SHP77 (cell line): ENCODE measurements at regions not wholly inside any gene's neighbourhood (a gene's known extent, or its start where the extent isn't known, plus 50 kb on each side); places are given as distances from the start of the nearest gene placed in this dataset.

Experiments used
- DNase-seq, 2 experiments: peaks; one replicate each; lab custom pipeline; 2025; lab: John Stamatoyannopoulos, UW

DNA sequence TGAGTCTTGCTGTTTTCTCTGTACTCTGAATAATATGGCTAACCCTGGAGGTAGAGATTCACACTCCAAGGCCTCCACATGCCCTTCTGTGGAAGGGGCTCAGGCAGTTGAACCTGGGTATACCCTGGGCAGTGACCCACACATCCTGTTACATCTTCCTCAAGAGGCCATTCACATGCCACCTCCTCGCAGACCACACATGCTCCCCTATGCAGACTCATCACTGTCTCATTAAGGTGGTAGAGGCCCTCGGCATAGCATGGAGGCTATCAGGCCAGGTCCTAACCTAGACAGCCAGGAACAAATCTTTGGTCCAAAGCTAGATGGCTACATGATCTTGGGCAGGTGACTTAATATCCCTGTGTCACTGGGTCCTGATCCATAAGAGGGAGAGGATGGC, 363.9 kb upstream of the ZNF507 start:
- DNase-seq = no peak

DNA sequence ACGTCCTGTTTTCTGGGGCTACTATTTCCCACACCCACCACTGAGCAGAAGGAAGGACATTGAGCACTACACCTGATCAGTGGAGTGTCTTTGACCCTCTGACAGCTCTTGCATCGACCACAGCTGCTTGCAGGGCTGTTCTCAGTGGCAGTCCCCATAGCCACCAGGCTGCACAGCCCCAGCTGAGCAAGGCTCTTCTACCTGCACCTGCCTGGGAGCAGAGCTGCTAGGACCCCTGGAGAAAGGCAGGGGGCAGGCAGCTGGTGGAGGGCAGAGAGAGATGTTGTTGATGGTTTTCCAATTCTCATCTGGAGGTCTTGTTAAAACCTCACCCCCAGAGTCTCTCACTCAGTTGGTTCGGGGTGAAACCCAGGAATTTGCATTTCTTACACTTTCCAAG, 361.8 kb upstream of the ZNF507 start:
- no peak for DNase-seq

GRCh38 chr19:31985001-31985605, 360.3 kb upstream of the ZNF507 start:
- DNase-seq = no peak

DNA sequence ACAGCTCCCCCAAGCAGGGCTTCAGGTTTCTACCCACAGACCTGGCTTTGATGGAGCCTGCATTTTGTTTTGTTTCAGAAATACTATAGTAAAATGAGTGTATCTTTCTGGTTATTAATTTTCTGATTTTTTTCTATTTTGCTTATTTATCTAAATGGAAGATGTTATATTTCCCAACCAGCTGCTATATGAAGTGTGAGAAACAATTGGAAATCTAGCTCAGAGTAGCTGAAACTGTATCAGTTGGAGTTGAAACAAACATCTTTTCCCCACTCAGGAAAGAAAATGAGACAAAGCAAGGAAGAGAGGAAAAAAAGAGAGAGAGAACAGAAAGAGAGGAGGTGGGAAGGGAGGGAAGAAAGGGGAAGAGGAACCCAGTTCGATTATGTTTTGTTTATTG, 358.5 kb upstream of the ZNF507 start:
- DNase-seq = no peak

GRCh38 chr19:31988256-31988655, 357.2 kb upstream of the ZNF507 start:
- no peak for DNase-seq

DNA sequence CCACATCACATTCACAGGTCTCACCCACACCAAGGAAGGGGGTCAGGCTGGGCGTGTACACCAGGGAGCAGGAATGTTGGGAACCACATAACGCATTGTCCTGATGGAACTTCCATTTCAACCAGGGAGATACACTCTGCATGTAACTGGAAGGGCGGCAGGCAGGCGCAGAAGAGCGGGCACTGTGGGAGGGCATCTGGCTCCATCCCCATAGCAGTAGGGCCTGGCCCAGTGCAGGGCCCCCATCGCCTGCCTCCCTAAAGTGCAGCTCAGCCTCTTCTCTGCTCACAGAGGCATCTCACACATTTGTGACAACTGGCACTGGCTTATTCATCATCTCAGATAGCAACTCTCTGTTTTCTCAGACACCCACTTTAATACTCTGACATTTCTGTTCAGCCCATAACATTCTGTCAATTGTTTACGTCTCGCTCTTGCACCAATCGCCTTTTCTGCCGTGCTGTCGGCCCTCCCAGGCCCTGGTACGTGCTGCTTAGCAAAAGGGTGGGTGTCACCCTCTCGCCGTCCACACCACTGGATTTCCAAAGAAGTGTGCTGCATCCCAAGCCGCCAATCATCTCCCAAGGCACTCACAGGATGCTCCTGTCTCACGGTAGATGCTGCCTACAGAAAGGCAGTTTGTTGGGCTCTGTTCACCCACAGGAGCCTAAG, 353.3 kb upstream of the ZNF507 start:
- no peak for DNase-seq

DNA sequence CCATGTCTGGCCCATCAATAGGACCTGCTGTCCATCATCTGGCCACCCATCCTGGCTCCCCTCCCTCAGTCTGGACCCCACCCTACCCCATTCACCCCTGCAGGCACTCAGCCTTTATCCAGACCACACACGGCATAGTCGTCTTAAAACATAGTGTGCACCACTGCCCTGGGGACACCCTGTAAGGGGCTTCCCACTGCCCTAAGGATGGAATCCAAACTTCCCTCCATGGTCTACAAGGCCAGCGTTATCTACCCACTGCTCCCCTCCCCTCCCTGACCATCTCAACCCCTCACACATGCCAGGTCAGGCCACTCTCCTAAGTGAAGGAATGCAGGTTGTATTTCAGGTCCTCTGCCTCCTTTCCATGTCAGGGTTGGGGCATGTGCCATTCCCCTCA, 352.7 kb upstream of the ZNF507 start:
- no peak for DNase-seq

DNA sequence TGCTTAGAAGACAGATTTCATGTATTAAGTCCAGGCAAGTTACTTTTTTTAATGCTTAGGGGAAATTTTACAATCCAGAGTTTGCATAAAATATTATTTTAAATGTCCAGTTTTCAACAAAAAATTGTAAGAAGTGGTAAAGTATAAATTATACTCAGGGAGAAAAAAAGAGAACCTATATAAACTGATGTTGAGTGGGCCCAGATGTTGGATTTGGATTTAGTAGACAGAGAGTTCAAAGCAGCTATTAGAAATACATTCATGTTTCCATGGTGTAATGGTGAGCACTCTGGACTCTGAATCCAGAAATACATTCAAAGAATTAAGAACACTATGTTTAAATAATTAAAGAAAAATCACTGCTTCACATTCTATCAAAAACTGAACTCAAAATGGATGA, 349.9 kb upstream of the ZNF507 start:
- no peak for DNase-seq

DNA sequence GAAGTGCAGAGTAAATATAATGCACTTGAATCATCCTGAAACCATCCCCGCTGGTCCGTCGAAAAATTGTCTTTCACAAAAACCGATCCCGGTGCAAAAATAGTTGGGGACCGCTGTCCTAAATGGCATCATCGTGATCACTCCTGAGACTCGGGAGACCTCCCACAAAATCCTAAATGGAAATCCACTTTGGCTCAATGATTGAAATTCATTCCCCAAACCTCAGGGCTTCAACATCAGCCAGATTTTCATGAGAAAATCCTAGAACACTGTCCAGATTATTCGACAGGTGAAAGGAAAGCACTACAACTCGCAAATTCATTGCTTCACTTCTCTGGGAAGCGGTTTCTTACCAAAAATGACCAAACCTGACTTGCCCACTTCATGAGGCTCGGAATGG, 335.3 kb upstream of the ZNF507 start:
- no peak for DNase-seq

DNA sequence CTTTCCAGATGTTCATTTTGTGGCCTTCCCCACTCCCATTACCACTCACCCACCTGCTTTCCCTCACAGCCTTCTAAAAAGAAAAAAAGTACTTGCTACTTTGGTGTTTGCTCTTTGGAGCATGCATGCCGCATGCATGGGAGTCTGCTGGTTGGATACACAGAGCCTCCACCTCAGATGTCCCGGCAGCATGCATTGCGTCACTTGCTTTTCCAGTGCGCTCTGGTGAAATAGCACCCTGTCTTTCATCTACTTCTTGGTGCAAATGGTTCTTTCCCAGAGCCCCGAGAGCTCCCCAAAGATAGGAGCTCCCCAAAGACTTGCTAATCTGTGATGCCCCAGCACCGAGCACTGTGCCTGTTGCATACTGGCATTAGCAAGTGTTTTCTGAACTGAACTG, 333.2 kb upstream of the ZNF507 start:
- DNase-seq = no peak

DNA sequence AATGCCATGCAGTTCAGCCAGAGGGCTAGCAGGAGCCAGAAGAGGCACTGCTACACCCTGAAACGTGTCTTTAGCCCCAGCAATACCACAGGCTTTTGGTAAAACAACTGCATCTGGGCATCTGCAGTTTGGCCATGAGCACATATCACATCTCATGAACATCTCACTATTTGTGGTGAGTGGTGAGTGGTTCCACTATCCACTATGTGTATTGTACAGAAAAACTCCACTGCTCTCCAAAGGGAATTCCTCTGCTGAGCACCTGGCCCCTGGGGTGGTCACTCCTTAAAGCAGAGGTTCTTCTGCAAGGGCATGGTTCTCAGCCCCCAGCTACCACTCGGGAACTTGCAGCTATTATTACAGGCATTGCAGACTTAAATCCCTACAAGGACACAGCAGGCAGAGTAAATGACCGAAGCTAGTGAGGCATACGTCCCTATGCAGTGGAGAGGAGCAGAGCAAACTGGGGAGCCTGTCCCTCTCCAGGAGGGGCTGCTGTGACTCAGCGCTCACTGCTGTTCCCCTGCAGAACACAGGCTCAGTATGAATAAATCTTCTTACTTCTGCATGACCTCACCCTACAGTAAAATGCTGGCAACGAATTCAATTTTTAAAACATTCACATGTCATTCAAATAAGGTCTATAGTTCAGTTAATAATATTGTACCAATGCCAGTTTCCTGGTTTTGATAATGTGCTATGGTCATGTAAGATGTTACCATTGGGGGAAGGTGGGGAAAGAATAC, 332.4 kb upstream of the ZNF507 start:
- no peak for DNase-seq

DNA sequence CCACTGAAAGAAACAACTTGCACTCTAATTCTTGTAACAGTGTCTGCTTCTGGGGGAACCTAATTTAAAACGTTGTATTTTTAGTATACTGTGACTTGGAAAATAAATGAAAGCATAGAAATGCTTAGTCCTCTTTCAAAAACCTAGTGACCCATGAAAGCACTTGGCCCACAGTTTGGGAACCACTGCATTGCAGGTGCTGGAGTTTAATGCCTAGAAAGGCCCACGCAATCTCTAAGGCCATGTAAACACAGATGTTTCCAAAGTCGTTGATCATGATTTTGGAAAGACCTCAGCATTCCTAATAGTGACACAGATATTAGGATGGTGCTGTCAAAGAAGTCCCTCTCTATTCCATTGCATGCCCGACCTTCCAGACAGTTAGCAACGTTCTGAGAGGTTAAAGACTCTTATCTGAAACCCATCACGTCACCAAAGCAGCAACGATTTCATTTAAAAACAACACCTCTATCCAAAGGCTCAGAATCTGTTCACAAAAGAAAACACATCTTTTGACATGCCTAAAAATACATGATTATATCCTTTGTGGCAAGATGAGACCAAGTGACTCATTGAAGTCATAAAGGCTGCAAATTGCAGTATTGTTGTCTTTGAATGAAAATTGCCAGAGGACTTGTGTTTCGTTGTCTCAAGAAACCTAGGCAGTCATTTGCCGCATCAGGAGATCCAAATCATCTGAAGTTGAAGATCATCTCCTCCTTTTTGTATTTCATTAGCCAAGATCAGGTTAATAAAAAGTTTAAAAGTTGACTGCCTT, 328.0 kb upstream of the ZNF507 start:
- DNase-seq = no peak

DNA sequence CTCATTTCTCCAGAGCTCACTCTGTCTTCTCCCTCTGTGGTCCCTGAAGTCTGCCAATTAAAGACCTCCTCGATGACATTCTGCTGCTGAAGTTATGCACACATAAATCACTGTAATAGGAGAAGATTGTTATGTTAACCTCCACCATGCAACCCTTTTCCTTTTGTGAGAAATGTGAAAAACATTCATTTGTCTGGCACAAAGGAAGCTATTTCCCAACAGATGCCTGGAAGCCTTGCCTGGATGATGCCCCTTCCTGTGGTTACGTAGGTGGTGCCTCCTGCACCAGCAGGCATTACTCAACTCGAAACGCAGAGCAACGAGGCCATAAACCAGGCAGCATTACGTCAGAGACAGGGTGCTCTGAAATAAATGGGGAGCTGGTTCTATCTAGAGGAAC, 327.4 kb upstream of the ZNF507 start:
- DNase-seq = no peak

DNA sequence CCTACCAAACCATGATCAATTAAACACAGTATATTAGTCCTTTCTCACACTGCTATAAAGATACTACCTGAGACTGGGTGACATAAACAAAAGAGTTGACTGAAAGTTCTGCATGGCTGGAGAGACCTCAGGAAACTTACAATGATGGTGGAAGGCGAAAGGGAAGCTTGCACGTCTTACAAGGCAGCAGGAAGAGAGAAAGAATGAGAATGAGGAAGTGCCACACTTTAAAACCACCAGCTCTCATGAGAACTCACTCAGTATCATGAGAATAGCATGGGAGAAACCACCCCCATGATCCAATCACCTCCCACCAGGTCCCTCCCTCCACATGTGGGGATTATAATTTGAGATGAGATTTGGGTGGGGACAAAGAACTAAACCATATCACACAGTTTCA, 324.9 kb upstream of the ZNF507 start:
- no peak for DNase-seq

DNA sequence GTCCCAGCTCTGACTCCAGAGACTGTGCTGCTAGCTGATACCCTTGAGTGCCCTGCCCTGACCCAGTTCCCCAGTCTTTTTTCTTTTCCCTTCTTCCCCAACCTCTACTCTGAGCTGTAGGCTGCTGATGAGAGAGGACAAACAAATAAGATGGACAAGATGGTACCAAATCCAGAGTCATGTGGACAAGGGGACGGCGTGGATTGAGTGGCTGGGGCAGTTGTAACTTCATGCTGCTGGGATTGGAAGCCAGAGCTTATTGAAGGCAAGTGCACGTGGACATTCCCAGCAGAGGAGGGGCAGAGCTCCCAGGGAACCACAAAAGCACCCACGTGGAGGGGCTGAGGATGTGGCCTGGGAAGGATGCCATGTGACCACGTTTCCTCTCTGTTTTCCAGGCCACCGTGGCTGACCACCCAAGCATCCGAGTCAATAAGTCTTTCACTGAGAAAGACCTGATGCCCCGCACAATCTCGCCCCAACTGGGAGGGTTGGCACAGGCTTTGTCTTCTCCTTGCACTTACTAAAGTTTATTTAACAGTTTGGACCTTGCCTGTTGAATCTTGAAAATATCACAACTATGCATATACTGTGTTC, 323.3 kb upstream of the ZNF507 start:
- no peak for DNase-seq

GRCh38 chr19:32022731-32023563, 322.5 kb upstream of the ZNF507 start:
- no peak for DNase-seq

- DNase-seq = no peak
These were observed 321.9 kb upstream of the ZNF507 start for GRCh38 chr19:32023564-32023832.

- no peak for DNase-seq
These were observed 316.2 kb upstream of the ZNF507 start for GRCh38 chr19:32029235-32029634.

DNA sequence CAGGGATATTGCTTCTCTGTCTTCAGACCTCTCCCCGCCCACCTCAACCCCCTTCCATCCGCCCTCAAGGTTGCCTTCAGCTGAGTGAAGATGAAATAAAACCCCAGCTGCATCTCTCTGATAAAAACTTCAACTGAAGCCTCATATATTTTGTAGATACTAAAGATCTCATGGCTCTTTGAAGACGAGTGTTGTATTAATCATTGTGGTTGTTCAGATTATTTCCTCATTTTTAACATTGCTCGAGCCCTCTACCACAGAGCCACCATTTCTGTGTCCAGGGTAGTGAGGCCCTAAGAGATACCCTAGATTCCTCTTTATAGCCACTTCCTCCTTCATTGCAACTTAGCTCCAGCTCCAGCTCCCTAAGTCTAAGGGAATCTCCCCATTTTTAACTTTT, 312.8 kb upstream of the ZNF507 start:
- DNase-seq = no peak

DNA sequence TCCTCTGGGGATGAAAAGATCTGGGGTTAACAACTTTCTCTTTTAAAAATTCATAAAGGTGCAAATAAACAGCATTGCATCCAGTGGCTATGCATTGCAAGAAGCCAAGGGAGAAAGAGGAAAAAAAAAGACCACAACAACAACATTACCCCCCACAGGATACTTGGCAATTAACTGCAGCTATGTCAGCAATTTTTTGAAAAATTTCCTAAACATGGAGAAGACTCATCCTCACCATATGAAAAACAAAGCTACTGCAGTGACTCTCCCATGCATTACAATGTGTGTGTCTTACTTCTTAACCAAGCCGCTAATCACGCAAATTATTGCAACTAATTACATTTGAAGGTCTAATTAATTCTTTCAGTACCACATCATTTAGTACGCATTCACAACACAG, 309.8 kb upstream of the ZNF507 start:
- DNase-seq = no peak

- DNase-seq = no peak
These were observed 307.1 kb upstream of the ZNF507 start for GRCh38 chr19:32038021-32038920.
